ENCODE measurements at regions not wholly inside any gene's neighbourhood (a gene's known extent, or its start where the extent isn't known, plus 50 kb on each side); places are given as distances from the start of the nearest gene placed in this dataset.

DNA sequence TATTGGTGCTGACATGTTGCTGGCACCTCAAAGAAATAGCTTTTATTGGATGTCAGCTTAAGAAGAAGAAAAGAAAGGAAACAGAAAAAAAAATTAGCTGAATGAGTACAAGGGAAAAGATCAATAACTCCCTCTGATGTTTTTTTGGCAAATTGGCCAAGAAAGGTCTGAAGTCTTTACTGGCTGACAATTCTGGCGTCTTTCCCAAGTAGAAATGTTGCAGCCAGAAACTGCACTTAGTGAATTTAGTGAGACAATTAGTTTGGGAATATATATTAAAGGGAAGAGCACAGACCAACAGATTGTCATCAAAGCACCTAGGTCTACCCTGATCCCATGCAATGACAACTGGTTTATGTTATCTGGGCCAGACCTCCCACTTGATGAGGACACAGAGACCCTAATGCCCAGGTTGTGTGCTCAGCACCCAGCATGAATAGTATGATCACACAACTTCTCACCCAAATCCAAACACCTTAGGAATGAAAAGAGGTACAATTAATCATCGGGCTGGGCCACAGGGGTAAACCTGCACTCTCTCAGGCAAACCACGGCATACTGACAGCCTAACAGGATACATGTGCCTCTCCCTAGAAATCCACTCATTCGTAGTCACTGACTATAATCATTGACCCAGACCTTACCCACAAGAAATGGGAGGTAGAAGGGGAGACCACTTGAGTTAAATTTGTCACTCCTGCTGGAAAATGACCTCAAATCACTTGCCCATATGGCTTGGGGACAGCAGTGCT is 612.3 kb upstream of the ARID1B start:
- CTCF ChIA-PET, result no interaction called here
- no peaks in the 10 kb centered on the region for H3K9me3 Mint-ChIP-seq (ENCODE audit: low read depth, unreplicated experiment)
- TF ChIP-seq, protein P1, sequence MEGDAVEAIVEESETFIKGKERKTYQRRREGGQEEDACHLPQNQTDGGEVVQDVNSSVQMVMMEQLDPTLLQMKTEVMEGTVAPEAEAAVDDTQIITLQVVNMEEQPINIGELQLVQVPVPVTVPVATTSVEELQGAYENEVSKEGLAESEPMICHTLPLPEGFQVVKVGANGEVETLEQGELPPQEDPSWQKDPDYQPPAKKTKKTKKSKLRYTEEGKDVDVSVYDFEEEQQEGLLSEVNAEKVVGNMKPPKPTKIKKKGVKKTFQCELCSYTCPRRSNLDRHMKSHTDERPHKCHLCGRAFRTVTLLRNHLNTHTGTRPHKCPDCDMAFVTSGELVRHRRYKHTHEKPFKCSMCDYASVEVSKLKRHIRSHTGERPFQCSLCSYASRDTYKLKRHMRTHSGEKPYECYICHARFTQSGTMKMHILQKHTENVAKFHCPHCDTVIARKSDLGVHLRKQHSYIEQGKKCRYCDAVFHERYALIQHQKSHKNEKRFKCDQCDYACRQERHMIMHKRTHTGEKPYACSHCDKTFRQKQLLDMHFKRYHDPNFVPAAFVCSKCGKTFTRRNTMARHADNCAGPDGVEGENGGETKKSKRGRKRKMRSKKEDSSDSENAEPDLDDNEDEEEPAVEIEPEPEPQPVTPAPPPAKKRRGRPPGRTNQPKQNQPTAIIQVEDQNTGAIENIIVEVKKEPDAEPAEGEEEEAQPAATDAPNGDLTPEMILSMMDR (IDR thresholded peaks at IDR 0.05; ENCODE audit: unreplicated experiment), result no peak
- BruUV-seq (replicated peaks), result no TSS peak
- no peaks in the 10 kb centered on the region for H3K27me3 Mint-ChIP-seq (ENCODE audit: unreplicated experiment)
- H3K27ac Mint-ChIP-seq (ENCODE audit: unreplicated experiment), result no peak overlapping the region
- H3K36me3 Mint-ChIP-seq (ENCODE audit: insufficient read depth, unreplicated experiment), result no peaks in the 10 kb centered on the region
- intact Hi-C loops (cut with micrococcal nuclease; ENCODE audit: unreplicated experiment), result no loop called here
- no peaks in the 10 kb centered on the region for H3K4me1 Mint-ChIP-seq (ENCODE audit: low read depth, unreplicated experiment)
- H3K4me3 Mint-ChIP-seq (ENCODE audit: low read depth, unreplicated experiment), result no peak overlapping the region
- DNase-seq, result no peak

DNA sequence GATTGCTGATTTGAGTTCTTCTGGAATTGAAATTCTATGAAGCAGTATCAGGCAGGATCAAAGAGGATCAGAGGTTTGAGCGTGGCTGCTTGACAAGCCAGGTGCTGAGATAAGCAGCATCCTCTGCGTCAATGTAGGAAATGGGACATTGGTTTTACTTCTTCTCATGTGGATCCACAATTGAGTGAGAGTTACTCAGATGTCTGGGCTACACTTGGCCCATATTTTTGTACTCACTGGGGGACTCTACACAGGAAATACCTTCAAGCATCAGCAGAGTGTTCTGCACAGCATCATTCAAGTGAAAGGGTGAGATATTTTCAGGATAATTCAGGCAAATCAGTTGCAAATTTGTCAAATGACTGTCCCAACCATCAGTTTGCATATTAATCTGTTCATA is 613.9 kb upstream of the ARID1B start:
- no peak overlapping the region for H3K4me3 Mint-ChIP-seq (ENCODE audit: low read depth, unreplicated experiment)
- BruUV-seq (replicated peaks), result no TSS peak
- intact Hi-C loops (cut with micrococcal nuclease; ENCODE audit: unreplicated experiment), result no loop called here
- TF ChIP-seq, protein P1 (IDR thresholded peaks at IDR 0.05; ENCODE audit: unreplicated experiment), result no peak
- H3K9me3 Mint-ChIP-seq (ENCODE audit: low read depth, unreplicated experiment), result no peaks in the 10 kb centered on the region
- CTCF ChIA-PET, result no interaction called here
- H3K27ac Mint-ChIP-seq (ENCODE audit: unreplicated experiment), result no peak overlapping the region
- DNase-seq, result no peak
- H3K4me1 Mint-ChIP-seq (ENCODE audit: low read depth, unreplicated experiment), result no peaks in the 10 kb centered on the region
- H3K36me3 Mint-ChIP-seq (ENCODE audit: insufficient read depth, unreplicated experiment), result no peaks in the 10 kb centered on the region
- no peaks in the 10 kb centered on the region for H3K27me3 Mint-ChIP-seq (ENCODE audit: unreplicated experiment)

DNA sequence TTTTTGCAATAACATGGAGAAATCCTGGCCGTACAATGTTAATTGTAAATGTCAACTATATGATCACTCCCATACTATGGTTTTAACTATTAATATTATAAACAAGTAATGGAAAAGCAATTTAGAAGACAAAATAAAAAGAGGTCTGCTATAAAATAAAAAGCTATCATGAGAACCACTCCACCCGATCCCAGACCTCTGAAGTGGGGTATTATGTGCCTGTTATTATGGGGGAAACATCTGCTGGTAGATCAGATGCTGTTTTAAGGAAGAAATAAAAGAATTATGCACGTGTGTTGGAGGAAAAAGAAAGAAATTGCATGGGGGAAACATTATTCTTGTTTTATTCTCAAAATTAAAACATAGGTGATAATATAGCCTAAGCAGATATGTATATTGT is 615.7 kb upstream of the ARID1B start:
- Mint-ChIP-seq H3K36me3 (ENCODE audit: insufficient read depth, unreplicated experiment) (no peaks in the 10 kb centered on the region), H3K9me3 (ENCODE audit: low read depth, unreplicated experiment) (no peaks in the 10 kb centered on the region), H3K27ac (ENCODE audit: unreplicated experiment) (no peak overlapping the region), H3K4me3 (ENCODE audit: low read depth, unreplicated experiment) (no peak overlapping the region), H3K27me3 (ENCODE audit: unreplicated experiment) (no peaks in the 10 kb centered on the region), H3K4me1 (ENCODE audit: low read depth, unreplicated experiment) (no peaks in the 10 kb centered on the region)
- no peak for DNase-seq
- TF ChIP-seq, protein P1 (IDR thresholded peaks at IDR 0.05; ENCODE audit: unreplicated experiment), result no peak
- CTCF ChIA-PET, result no interaction called here
- intact Hi-C loops (cut with micrococcal nuclease; ENCODE audit: unreplicated experiment), result no loop called here
- no TSS peak for BruUV-seq (replicated peaks)

DNA sequence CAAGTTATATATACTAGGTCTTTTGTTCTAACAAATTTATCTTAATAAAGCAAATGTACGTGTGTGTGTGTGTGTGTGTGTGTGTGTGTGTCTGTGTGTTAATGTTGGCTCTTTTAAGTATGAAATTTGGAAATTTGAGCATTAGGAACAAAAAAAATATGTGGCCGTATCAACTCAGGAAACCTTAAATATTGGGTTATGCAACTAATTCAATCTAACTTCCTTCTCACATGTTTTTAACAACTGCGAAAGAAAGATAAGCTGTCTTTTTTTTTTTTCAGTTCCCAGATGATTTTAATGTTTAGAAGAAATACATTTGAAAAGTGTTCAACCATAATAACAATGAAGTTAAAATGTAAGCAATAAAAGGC is 616.4 kb upstream of the ARID1B start:
- Mint-ChIP-seq H3K4me3 (ENCODE audit: low read depth, unreplicated experiment) (no peak overlapping the region), H3K4me1 (ENCODE audit: low read depth, unreplicated experiment) (no peaks in the 10 kb centered on the region), H3K9me3 (ENCODE audit: low read depth, unreplicated experiment) (no peaks in the 10 kb centered on the region), H3K27me3 (ENCODE audit: unreplicated experiment) (no peaks in the 10 kb centered on the region), H3K27ac (ENCODE audit: unreplicated experiment) (no peak overlapping the region), H3K36me3 (ENCODE audit: insufficient read depth, unreplicated experiment) (no peaks in the 10 kb centered on the region)
- DNase-seq, result no peak
- BruUV-seq (replicated peaks), result no TSS peak
- CTCF ChIA-PET, result no interaction called here
- TF ChIP-seq, protein P1 (IDR thresholded peaks at IDR 0.05; ENCODE audit: unreplicated experiment), result no peak
- intact Hi-C loops (cut with micrococcal nuclease; ENCODE audit: unreplicated experiment), result no loop called here
